ENCODE measurements at regions not wholly inside any gene's neighbourhood (a gene's known extent, or its start where the extent isn't known, plus 50 kb on each side); places are given as distances from the start of the nearest gene placed in this dataset.

DNA sequence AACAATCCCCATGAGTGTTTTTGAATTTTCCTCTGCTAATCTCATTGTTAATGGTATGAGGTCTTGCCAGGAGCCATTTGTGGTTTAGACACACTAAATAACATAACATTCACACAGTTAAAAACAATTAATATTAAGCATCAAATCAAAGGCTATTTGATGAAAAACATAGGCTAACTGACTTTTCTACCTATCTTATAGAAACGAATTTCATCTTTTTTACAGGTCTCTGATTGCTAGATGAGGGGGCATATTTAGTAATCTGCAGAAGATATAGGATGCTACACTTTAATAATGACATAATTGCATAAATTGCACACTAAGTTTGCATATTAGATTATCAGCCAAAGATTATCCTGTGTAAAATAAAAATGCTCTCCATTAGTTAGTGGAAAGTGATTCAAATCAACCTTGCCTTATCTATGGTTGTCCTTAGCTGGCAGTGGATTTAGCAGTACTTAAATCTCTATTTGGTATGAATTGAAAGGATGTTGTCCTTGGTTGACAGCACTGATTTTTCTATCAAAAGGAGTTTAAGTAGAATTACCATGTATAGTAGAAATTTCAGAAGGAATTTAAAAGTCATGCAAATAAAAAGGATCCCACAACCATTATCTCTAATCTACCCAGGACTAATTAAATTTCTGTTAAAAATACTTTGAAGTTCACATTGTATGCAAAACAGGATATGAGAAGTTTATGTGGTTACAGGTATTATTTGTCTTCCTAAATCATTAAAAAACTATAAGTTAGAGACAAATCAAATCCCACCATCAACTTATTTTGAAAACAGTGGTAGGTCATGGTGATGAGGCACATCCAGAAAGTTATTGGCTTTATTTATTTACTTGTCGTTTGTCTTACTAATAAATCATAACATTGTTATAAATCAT lies 50.6 kb upstream of the SPAG16 start:
- H3K9me3 Mint-ChIP-seq: no peaks in the 10 kb centered on the region
- peak overlapping the region; percentile 18 for H3K4me3 Mint-ChIP-seq
- H3K36me3 Mint-ChIP-seq: no peaks in the 10 kb centered on the region
- DNase-seq (ENCODE audit: low spot score in 2 of 2): no peak
- H3K27me3 Mint-ChIP-seq: peaks cover 2% of the 10 kb centered on the region
- no peak for ATAC-seq (ENCODE audit: low read depth)
- peaks cover 19% of the 10 kb centered on the region for H3K4me1 Mint-ChIP-seq
- H3K27ac Mint-ChIP-seq: peak overlapping the region; percentile 12
